ENCODE measurements at regions not wholly inside any gene's neighbourhood (a gene's known extent, or its start where the extent isn't known, plus 50 kb on each side); places are given as distances from the start of the nearest gene placed in this dataset.

- TF ChIP-seq CTCF (conservative IDR thresholded peaks at IDR 0.05; ENCODE audit: low read depth in 2 of 2) (no peak), EZH2phosphoT487 (IDR thresholded peaks at IDR 0.05; ENCODE audit: unreplicated experiment) (no peak), POLR2AphosphoS5 (IDR thresholded peaks at IDR 0.05; ENCODE audit: low read depth) (no peak), EZH2 (IDR thresholded peaks at IDR 0.05; ENCODE audit: low read depth, unreplicated experiment) (no peak), CREB1 (CRISPR knock-in tag; IDR thresholded peaks at IDR 0.05; ENCODE audit: low read depth) (no peak), ETS1 (IDR thresholded peaks at IDR 0.05) (no peak), STAT1 (IDR thresholded peaks at IDR 0.05; ENCODE audit: unreplicated experiment) (no peak), REST (IDR thresholded peaks at IDR 0.05; ENCODE audit: unreplicated experiment) (no peak), JUNB (IDR thresholded peaks at IDR 0.05; ENCODE audit: unreplicated experiment) (no peak), ZNF331 (CRISPR knock-in tag; IDR thresholded peaks at IDR 0.05; ENCODE audit: low read depth) (no peak), NANOG (IDR thresholded peaks at IDR 0.05; ENCODE audit: borderline replicate concordance) (no peak), ZNF114 (CRISPR knock-in tag; IDR thresholded peaks at IDR 0.05) (no peak)
- TF ChIP-seq, protein P1, sequence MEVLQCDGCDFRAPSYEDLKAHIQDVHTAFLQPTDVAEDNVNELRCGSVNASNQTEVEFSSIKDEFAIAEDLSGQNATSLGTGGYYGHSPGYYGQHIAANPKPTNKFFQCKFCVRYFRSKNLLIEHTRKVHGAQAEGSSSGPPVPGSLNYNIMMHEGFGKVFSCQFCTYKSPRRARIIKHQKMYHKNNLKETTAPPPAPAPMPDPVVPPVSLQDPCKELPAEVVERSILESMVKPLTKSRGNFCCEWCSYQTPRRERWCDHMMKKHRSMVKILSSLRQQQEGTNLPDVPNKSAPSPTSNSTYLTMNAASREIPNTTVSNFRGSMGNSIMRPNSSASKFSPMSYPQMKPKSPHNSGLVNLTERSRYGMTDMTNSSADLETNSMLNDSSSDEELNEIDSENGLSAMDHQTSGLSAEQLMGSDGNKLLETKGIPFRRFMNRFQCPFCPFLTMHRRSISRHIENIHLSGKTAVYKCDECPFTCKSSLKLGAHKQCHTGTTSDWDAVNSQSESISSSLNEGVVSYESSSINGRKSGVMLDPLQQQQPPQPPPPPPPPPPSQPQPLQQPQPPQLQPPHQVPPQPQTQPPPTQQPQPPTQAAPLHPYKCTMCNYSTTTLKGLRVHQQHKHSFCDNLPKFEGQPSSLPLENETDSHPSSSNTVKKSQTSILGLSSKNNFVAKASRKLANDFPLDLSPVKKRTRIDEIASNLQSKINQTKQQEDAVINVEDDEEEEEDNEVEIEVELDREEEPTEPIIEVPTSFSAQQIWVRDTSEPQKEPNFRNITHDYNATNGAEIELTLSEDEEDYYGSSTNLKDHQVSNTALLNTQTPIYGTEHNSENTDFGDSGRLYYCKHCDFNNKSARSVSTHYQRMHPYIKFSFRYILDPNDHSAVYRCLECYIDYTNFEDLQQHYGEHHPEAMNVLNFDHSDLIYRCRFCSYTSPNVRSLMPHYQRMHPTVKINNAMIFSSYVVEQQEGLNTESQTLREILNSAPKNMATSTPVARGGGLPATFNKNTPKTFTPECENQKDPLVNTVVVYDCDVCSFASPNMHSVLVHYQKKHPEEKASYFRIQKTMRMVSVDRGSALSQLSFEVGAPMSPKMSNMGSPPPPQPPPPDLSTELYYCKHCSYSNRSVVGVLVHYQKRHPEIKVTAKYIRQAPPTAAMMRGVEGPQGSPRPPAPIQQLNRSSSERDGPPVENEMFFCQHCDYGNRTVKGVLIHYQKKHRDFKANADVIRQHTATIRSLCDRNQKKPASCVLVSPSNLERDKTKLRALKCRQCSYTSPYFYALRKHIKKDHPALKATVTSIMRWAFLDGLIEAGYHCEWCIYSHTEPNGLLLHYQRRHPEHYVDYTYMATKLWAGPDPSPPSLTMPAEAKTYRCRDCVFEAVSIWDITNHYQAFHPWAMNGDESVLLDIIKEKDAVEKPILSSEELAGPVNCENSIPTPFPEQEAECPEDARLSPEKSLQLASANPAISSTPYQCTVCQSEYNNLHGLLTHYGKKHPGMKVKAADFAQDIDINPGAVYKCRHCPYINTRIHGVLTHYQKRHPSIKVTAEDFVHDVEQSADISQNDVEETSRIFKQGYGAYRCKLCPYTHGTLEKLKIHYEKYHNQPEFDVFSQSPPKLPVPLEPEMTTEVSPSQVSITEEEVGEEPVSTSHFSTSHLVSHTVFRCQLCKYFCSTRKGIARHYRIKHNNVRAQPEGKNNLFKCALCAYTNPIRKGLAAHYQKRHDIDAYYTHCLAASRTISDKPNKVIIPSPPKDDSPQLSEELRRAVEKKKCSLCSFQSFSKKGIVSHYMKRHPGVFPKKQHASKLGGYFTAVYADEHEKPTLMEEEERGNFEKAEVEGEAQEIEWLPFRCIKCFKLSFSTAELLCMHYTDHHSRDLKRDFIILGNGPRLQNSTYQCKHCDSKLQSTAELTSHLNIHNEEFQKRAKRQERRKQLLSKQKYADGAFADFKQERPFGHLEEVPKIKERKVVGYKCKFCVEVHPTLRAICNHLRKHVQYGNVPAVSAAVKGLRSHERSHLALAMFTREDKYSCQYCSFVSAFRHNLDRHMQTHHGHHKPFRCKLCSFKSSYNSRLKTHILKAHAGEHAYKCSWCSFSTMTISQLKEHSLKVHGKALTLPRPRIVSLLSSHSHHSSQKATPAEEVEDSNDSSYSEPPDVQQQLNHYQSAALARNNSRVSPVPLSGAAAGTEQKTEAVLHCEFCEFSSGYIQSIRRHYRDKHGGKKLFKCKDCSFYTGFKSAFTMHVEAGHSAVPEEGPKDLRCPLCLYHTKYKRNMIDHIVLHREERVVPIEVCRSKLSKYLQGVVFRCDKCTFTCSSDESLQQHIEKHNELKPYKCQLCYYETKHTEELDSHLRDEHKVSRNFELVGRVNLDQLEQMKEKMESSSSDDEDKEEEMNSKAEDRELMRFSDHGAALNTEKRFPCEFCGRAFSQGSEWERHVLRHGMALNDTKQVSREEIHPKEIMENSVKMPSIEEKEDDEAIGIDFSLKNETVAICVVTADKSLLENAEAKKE (CRISPR knock-in tag; IDR thresholded peaks at IDR 0.05), result no peak
Measured at GRCh38 chr7:67346126-67346525, 349.5 kb downstream of the TYW1 start.
